DND-41 (cell line): ENCODE measurements at regions not wholly inside any gene's neighbourhood (a gene's known extent, or its start where the extent isn't known, plus 50 kb on each side); places are given as distances from the start of the nearest gene placed in this dataset.
A peak's percentile ranks its signal among the peaks of the same experiment; 100 is the strongest.

Source experiments
- ATAC-seq: fragments of 200-7000 bp; cut with Tn5 transposase; 3 replicates; pipeline ENCODE4 v1.9.1; 2021; ENCODE audit warnings: low read depth; ENCODE audit not compliant: insufficient read depth
- DNase-seq: peaks from one replicate; pipeline ENCODE4 v3.0.0-alpha.2; 2020
- H2AFZ ChIP-seq: 2 replicates; pipeline ENCODE4 v1.6.0; 2012; ENCODE audit warnings: low read depth, low read length
- H3K27ac ChIP-seq: 2 replicates; pipeline ENCODE4 v1.5.1; 2012; ENCODE audit warnings: low read length, inconsistent platforms
- H3K27me3 ChIP-seq: fragments of 200-600 bp; sonication (generic); 2 replicates; pipeline ENCODE4 v1.6.0; 2012; ENCODE audit warnings: low read length, mild to moderate bottlenecking, inconsistent platforms; ENCODE audit not compliant: insufficient read depth, poor library complexity
- H3K36me3 ChIP-seq: 2 replicates; pipeline ENCODE4 v1.5.1; 2012; ENCODE audit warnings: low read length, inconsistent platforms; ENCODE audit not compliant: insufficient read depth
- H3K4me1 ChIP-seq: 2 replicates; pipeline ENCODE4 v1.5.1; 2012; ENCODE audit warnings: mild to moderate bottlenecking, low read length; ENCODE audit not compliant: insufficient read depth
- H3K4me2 ChIP-seq: 2 replicates; pipeline ENCODE4 v1.6.0; 2012; ENCODE audit warnings: mild to moderate bottlenecking, moderate library complexity, low read length, inconsistent platforms; ENCODE audit not compliant: insufficient read depth
- H3K4me3 ChIP-seq, 2 experiments: fragments of 200-600 bp in 1 of 2; shearing (Covaris generic) in 1 of 2; 2 replicates each; pipeline ENCODE4 v1.5.1; 2012 to 2016; ENCODE audit warnings: inconsistent platforms in 2 of 2, low read length in 2 of 2, mild to moderate bottlenecking in 2 of 2, low read depth in 1 of 2, moderate library complexity in 1 of 2
- H3K79me2 ChIP-seq: 2 replicates; pipeline ENCODE4 v1.6.0; 2012; ENCODE audit warnings: low read length, inconsistent platforms; ENCODE audit not compliant: insufficient read depth
- H3K9ac ChIP-seq: 2 replicates; pipeline ENCODE4 v1.6.0; 2012; ENCODE audit warnings: low read depth, mild to moderate bottlenecking, inconsistent platforms, low read length, moderate library complexity
- H3K9me3 ChIP-seq: 2 replicates; pipeline ENCODE4 v1.5.1; 2012; ENCODE audit warnings: low read length, moderate library complexity, mild to moderate bottlenecking, inconsistent platforms; ENCODE audit not compliant: insufficient read depth, severe bottlenecking
- H4K20me1 ChIP-seq: 2 replicates; pipeline ENCODE4 v1.6.0; 2012; ENCODE audit warnings: low read length; ENCODE audit not compliant: insufficient read depth
- CTCF ChIP-seq: IDR thresholded peaks from 2 replicates; pipeline ENCODE4 v1.5.1; 2012; ENCODE audit warnings: borderline replicate concordance, low read length, moderate library complexity, mild to moderate bottlenecking; ENCODE audit not compliant: poor library complexity, severe bottlenecking; ENCODE audit errors: extremely low read depth
- EZH2 ChIP-seq: IDR thresholded peaks from 3 replicates; pipeline ENCODE4 v1.6.1; 2012; ENCODE audit warnings: borderline replicate concordance, low read depth, mild to moderate bottlenecking, moderate library complexity, low read length, inconsistent platforms; ENCODE audit not compliant: severe bottlenecking

- no peak overlapping the region for H2AFZ ChIP-seq
- no peaks in the 10 kb centered on the region for H3K79me2 ChIP-seq
- no peaks in the 10 kb centered on the region for H4K20me1 ChIP-seq
- peak overlapping the region; percentile 99 for H3K27ac ChIP-seq
- H3K4me2 ChIP-seq = peak overlapping the region; percentile 37
- TF ChIP-seq EZH2 (no peak), CTCF (no peak)
- H3K4me3 ChIP-seq = peak overlapping the region in 1 of 2 experiments; percentile 0; a peak in 1 of 4 replicates
- peak; percentile 66 for DNase-seq
- H3K27me3 ChIP-seq = no peaks in the 10 kb centered on the region
- H3K36me3 ChIP-seq = no peaks in the 10 kb centered on the region
- H3K4me1 ChIP-seq = peaks cover 100% of the 10 kb centered on the region
- peak; percentile 20 for ATAC-seq
- H3K9me3 ChIP-seq = no peaks in the 10 kb centered on the region
- peak overlapping the region; percentile 65 for H3K9ac ChIP-seq
Observed at GRCh38 chr20:39248862-39249485, 286.8 kb downstream of the DHX35 start.

GRCh38 chr20:39248171-39248861, 286.2 kb downstream of the DHX35 start:
- peak overlapping the region; percentile 99 for H3K27ac ChIP-seq
- H3K4me2 ChIP-seq = peak overlapping the region; percentile 37; the same call in 1 of the 2 replicates
- TF ChIP-seq EZH2 = no peak
- no peak for TF ChIP-seq CTCF
- H3K36me3 ChIP-seq = no peaks in the 10 kb centered on the region
- no peak overlapping the region for H3K4me3 ChIP-seq
- H3K4me1 ChIP-seq = peaks cover 100% of the 10 kb centered on the region
- no peaks in the 10 kb centered on the region for H3K9me3 ChIP-seq
- H3K79me2 ChIP-seq = no peaks in the 10 kb centered on the region
- H4K20me1 ChIP-seq = no peaks in the 10 kb centered on the region
- H3K9ac ChIP-seq = peak overlapping the region; percentile 65
- H2AFZ ChIP-seq = no peak overlapping the region
- H3K27me3 ChIP-seq = no peaks in the 10 kb centered on the region
- ATAC-seq = no peak
- peak; percentile 37 for DNase-seq

GRCh38 chr20:39246436-39246835, 284.3 kb downstream of the DHX35 start:
- no peaks in the 10 kb centered on the region for H4K20me1 ChIP-seq
- DNase-seq = peak; percentile 55
- no peak overlapping the region for H3K4me3 ChIP-seq
- H3K27ac ChIP-seq = peak overlapping the region; percentile 99
- TF ChIP-seq CTCF = no peak
- no peak for TF ChIP-seq EZH2
- no peak overlapping the region for H2AFZ ChIP-seq
- peaks cover 85% of the 10 kb centered on the region for H3K4me1 ChIP-seq
- peaks cover 10% of the 10 kb centered on the region for H3K9me3 ChIP-seq
- 0 out of 2 replicates have a peak overlapping the region, but pooled peaks have one; percentile 37 for H3K4me2 ChIP-seq
- no peaks in the 10 kb centered on the region for H3K27me3 ChIP-seq
- H3K36me3 ChIP-seq = no peaks in the 10 kb centered on the region
- peak overlapping the region; percentile 65 for H3K9ac ChIP-seq
- ATAC-seq = no peak
- H3K79me2 ChIP-seq = no peaks in the 10 kb centered on the region
